ENCODE measurements at regions not wholly inside any gene's neighbourhood (a gene's known extent, or its start where the extent isn't known, plus 50 kb on each side); places are given as distances from the start of the nearest gene placed in this dataset.

DNA sequence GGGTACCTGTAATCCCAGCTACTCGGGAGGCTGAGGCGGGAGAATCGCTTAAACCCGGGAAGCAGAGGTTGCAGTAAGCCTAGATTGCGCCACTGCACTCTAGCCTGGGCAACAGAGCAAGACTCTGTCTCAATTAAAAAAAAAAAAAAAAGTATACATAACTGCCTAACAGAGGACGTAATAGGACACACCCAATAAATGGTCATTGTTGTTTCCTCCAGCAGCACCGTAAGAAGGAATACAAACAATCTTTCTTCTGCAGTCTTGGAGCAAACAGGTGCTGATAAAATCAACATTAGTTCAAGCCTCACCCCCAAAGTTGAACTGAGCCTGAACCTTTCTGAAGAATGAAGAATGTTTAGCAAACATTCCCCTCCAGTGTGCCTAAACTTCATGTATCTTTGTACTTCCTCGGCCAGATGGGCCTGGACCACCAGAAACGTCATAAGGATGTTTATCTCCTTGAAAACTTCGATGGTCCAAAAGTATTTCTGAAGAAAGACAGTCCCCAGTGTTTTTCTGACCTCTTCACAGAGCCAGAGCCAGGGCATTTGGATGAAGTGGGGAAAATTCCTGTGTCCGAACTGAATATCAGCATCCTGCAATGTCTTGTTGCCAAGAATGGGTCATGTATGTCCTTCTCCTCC, 136.8 kb upstream of the F3 start:
- intact Hi-C loops (cut with micrococcal nuclease; ENCODE audit: unreplicated experiment): no loop called here
- Histone ChIP-seq H3K27me3 (replicated peaks; ENCODE audit: control insufficient read depth, insufficient read depth, low read length) (no peaks in the 10 kb centered on the region), H3K36me3 (ENCODE audit: control insufficient read depth, insufficient read depth, low read length) (no peaks in the 10 kb centered on the region), H3K4me3 (ENCODE audit: low read depth, low read length) (no peak overlapping the region), H3K4me1 (no peaks in the 10 kb centered on the region), H3K9me3 (no peaks in the 10 kb centered on the region)
- DNase-seq: no peak
- peaks cover 6% of the 10 kb centered on the region for H3K4me1 Mint-ChIP-seq (ENCODE audit: low read depth, unreplicated experiment)
- BruUV-seq (replicated peaks): no TSS peak
- ChIA-PET CTCF (no interaction called here), POLR2A (no interaction called here)
- H3K36me3 Mint-ChIP-seq (ENCODE audit: insufficient read depth, unreplicated experiment): no peaks in the 10 kb centered on the region
- H3K9me3 Mint-ChIP-seq (ENCODE audit: unreplicated experiment): no peaks in the 10 kb centered on the region
- TF ChIP-seq, protein P1, sequence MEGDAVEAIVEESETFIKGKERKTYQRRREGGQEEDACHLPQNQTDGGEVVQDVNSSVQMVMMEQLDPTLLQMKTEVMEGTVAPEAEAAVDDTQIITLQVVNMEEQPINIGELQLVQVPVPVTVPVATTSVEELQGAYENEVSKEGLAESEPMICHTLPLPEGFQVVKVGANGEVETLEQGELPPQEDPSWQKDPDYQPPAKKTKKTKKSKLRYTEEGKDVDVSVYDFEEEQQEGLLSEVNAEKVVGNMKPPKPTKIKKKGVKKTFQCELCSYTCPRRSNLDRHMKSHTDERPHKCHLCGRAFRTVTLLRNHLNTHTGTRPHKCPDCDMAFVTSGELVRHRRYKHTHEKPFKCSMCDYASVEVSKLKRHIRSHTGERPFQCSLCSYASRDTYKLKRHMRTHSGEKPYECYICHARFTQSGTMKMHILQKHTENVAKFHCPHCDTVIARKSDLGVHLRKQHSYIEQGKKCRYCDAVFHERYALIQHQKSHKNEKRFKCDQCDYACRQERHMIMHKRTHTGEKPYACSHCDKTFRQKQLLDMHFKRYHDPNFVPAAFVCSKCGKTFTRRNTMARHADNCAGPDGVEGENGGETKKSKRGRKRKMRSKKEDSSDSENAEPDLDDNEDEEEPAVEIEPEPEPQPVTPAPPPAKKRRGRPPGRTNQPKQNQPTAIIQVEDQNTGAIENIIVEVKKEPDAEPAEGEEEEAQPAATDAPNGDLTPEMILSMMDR (IDR thresholded peaks at IDR 0.05; ENCODE audit: insufficient read depth in 1 of 2, low read depth in 1 of 2, low read length in 1 of 2, severe bottlenecking in 1 of 2, unreplicated experiment in 1 of 2): no peak
- H3K4me3 Mint-ChIP-seq (ENCODE audit: unreplicated experiment): no peak overlapping the region
- H3K27me3 Mint-ChIP-seq (ENCODE audit: insufficient read depth, unreplicated experiment): no peaks in the 10 kb centered on the region
- no peak overlapping the region for H3K27ac Mint-ChIP-seq (ENCODE audit: unreplicated experiment)

DNA sequence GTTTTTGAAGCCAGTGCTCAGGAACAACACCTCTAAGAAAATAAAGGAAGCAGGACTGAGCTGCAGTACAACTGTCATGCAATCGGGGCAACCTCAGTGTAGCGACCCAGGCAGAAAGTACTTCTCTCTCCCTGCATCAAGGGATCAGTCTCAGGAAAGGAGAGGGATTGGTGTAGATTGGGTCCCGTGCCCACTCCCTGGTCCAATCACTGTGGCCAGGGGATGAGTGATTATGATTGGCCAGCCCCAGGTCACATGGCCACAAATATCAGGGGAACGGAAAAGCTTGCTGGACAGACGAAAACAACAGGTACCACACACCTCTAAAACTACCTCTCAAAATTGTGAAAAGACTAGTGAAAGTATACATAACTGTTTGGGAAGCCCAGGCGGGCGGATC, 136.2 kb upstream of the F3 start:
- POLR2A ChIA-PET: no interaction called here
- H3K9me3 Mint-ChIP-seq (ENCODE audit: unreplicated experiment): no peaks in the 10 kb centered on the region
- no peak overlapping the region for H3K4me3 Mint-ChIP-seq (ENCODE audit: unreplicated experiment)
- H3K36me3 Mint-ChIP-seq (ENCODE audit: insufficient read depth, unreplicated experiment): no peaks in the 10 kb centered on the region
- peaks cover 6% of the 10 kb centered on the region for H3K4me1 Mint-ChIP-seq (ENCODE audit: low read depth, unreplicated experiment)
- no peak for DNase-seq
- no peak overlapping the region for H3K27ac Mint-ChIP-seq (ENCODE audit: unreplicated experiment)
- no peaks in the 10 kb centered on the region for H3K27me3 Mint-ChIP-seq (ENCODE audit: insufficient read depth, unreplicated experiment)
- TF ChIP-seq, protein P1 (IDR thresholded peaks at IDR 0.05; ENCODE audit: insufficient read depth in 1 of 2, low read depth in 1 of 2, low read length in 1 of 2, severe bottlenecking in 1 of 2, unreplicated experiment in 1 of 2): no peak
- intact Hi-C loops (cut with micrococcal nuclease; ENCODE audit: unreplicated experiment): no loop called here
- no TSS peak for BruUV-seq (replicated peaks)
- CTCF ChIA-PET: no interaction called here
- Histone ChIP-seq H3K4me1 (no peaks in the 10 kb centered on the region), H3K27me3 (replicated peaks; ENCODE audit: control insufficient read depth, insufficient read depth, low read length) (no peaks in the 10 kb centered on the region), H3K9me3 (no peaks in the 10 kb centered on the region), H3K4me3 (ENCODE audit: low read depth, low read length) (no peak overlapping the region), H3K36me3 (ENCODE audit: control insufficient read depth, insufficient read depth, low read length) (no peaks in the 10 kb centered on the region)

GRCh38 chr1:94677087-94677486, 135.5 kb upstream of the F3 start:
- peaks cover 6% of the 10 kb centered on the region for H3K4me1 Mint-ChIP-seq (ENCODE audit: low read depth, unreplicated experiment)
- no peak for DNase-seq
- no TSS peak for BruUV-seq (replicated peaks)
- ChIA-PET CTCF (no interaction called here), POLR2A (no interaction called here)
- H3K4me3 Mint-ChIP-seq (ENCODE audit: unreplicated experiment): no peak overlapping the region
- H3K4me3 ChIP-seq (ENCODE audit: low read depth, low read length): no peak overlapping the region
- H3K36me3 ChIP-seq (ENCODE audit: control insufficient read depth, insufficient read depth, low read length): no peaks in the 10 kb centered on the region
- H3K27me3 ChIP-seq (replicated peaks; ENCODE audit: control insufficient read depth, insufficient read depth, low read length): no peaks in the 10 kb centered on the region
- no peaks in the 10 kb centered on the region for H3K27me3 Mint-ChIP-seq (ENCODE audit: insufficient read depth, unreplicated experiment)
- no peaks in the 10 kb centered on the region for H3K9me3 ChIP-seq
- H3K36me3 Mint-ChIP-seq (ENCODE audit: insufficient read depth, unreplicated experiment): no peaks in the 10 kb centered on the region
- H3K4me1 ChIP-seq: no peaks in the 10 kb centered on the region
- H3K27ac Mint-ChIP-seq (ENCODE audit: unreplicated experiment): no peak overlapping the region
- intact Hi-C loops (cut with micrococcal nuclease; ENCODE audit: unreplicated experiment): no loop called here
- no peaks in the 10 kb centered on the region for H3K9me3 Mint-ChIP-seq (ENCODE audit: unreplicated experiment)
- TF ChIP-seq, protein P1 (IDR thresholded peaks at IDR 0.05; ENCODE audit: insufficient read depth in 1 of 2, low read depth in 1 of 2, low read length in 1 of 2, severe bottlenecking in 1 of 2, unreplicated experiment in 1 of 2): no peak
